GM21529 (cell line): ENCODE measurements at regions not wholly inside any gene's neighbourhood (a gene's known extent, or its start where the extent isn't known, plus 50 kb on each side); places are given as distances from the start of the nearest gene placed in this dataset.

Experiments
- ATAC-seq: cut with Tn5 transposase; IDR thresholded peaks from one replicate; pipeline ENCODE4 v1.9.1; 2021; ENCODE audit not compliant: unreplicated experiment

GRCh38 chr6:169959136-169960002 is 207.9 kb downstream of the ERMARD start:
- peak; percentile 84 for ATAC-seq

GRCh38 chr6:169958510-169958909 is 207.1 kb downstream of the ERMARD start:
- no peak for ATAC-seq

GRCh38 chr6:169957351-169957963 is 206.0 kb downstream of the ERMARD start:
- no peak for ATAC-seq

GRCh38 chr6:169956580-169956979 is 205.2 kb downstream of the ERMARD start:
- no peak for ATAC-seq

- no peak for ATAC-seq
Measured at GRCh38 chr6:169955731-169956437, 204.5 kb downstream of the ERMARD start.

GRCh38 chr6:169954977-169955376 is 203.6 kb downstream of the ERMARD start:
- no peak for ATAC-seq

- no peak for ATAC-seq
Measured at GRCh38 chr6:169953686-169954085, 202.3 kb downstream of the ERMARD start.

- no peak for ATAC-seq
Measured at GRCh38 chr6:169950558-169950957, 199.1 kb downstream of the ERMARD start.

GRCh38 chr6:169949511-169950097 is 198.2 kb downstream of the ERMARD start:
- ATAC-seq: peak; percentile 62

- ATAC-seq: no peak
Measured at GRCh38 chr6:169946971-169947370, 195.5 kb downstream of the ERMARD start.

GRCh38 chr6:169945117-169945516 is 193.7 kb downstream of the ERMARD start:
- no peak for ATAC-seq

GRCh38 chr6:169944415-169944814 is 193.0 kb downstream of the ERMARD start:
- no peak for ATAC-seq

- ATAC-seq: no peak
Measured at GRCh38 chr6:169944061-169944337, 192.6 kb downstream of the ERMARD start.

GRCh38 chr6:169943241-169944060 is 192.0 kb downstream of the ERMARD start:
- no peak for ATAC-seq

- ATAC-seq: no peak
Measured at GRCh38 chr6:169942173-169942572, 190.8 kb downstream of the ERMARD start.

GRCh38 chr6:169940481-169941271 is 189.3 kb downstream of the ERMARD start:
- ATAC-seq: no peak

- ATAC-seq: no peak
Measured at GRCh38 chr6:169939554-169940164, 188.2 kb downstream of the ERMARD start.

GRCh38 chr6:169938731-169939130 is 187.3 kb downstream of the ERMARD start:
- ATAC-seq: no peak

GRCh38 chr6:169938262-169938701 is 186.9 kb downstream of the ERMARD start:
- ATAC-seq: no peak
